ENCODE measurements at regions not wholly inside any gene's neighbourhood (a gene's known extent, or its start where the extent isn't known, plus 50 kb on each side); places are given as distances from the start of the nearest gene placed in this dataset.

DNA sequence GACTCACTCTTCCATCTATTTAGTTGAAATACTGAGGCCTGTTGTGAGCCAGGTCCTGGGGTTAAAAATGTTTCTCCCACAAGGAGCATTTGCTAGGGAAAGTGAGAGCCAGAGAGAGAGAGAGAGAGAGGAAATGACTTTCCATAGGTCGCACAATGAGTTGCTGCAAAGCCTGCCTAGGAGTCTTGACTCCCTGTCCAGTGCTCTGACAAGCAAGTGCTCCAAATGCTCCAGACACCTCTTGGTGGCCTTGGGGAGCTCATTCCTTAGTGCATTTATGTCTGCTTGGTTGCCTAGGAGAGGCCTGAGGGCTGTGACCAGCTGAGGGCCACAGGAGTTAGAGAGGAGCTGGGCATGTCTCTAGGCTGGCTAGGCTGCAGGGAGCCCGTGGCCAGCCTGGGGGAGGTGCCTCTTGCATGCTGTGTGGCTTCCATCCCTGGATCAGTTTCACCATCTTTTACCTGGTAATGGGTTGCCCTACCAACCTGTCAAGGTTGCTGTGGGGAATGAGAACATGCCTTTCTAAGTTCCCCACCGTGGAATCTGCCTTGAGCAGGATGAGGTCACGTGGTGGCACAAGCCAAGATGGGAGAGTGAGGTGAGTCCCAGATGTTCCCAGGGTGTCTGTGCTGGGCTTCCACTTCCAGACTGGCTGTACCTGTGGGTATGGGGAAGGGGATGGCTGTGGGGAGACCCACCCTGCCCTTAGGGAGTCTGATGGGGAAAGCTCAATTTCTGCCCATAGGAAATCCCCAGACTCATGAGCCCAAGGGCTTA lies 105.0 kb downstream of the VEGFA start:
- TF ChIP-seq, protein P1, sequence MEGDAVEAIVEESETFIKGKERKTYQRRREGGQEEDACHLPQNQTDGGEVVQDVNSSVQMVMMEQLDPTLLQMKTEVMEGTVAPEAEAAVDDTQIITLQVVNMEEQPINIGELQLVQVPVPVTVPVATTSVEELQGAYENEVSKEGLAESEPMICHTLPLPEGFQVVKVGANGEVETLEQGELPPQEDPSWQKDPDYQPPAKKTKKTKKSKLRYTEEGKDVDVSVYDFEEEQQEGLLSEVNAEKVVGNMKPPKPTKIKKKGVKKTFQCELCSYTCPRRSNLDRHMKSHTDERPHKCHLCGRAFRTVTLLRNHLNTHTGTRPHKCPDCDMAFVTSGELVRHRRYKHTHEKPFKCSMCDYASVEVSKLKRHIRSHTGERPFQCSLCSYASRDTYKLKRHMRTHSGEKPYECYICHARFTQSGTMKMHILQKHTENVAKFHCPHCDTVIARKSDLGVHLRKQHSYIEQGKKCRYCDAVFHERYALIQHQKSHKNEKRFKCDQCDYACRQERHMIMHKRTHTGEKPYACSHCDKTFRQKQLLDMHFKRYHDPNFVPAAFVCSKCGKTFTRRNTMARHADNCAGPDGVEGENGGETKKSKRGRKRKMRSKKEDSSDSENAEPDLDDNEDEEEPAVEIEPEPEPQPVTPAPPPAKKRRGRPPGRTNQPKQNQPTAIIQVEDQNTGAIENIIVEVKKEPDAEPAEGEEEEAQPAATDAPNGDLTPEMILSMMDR (IDR thresholded peaks at IDR 0.05): no peak
- no peak for TF ChIP-seq EZH2 (IDR thresholded peaks at IDR 0.05; ENCODE audit: borderline replicate concordance, insufficient read depth, low read depth, low read length, poor library complexity, severe bottlenecking)
- Histone ChIP-seq H3K4me2 (replicated peaks; ENCODE audit: low read depth, low read length, poor library complexity, severe bottlenecking) (no peak overlapping the region), H3K27ac (ENCODE audit: low read length in 2 of 2) (no peak overlapping the region), H3K4me1 (ENCODE audit: control insufficient read depth in 2 of 2, insufficient read depth in 2 of 2, low read length in 2 of 2) (no peaks in the 10 kb centered on the region), H3K9ac (ENCODE audit: low read length) (no peak overlapping the region), H3K36me3 (replicated peaks in 1 of 2; ENCODE audit: control extremely low read depth in 1 of 2, control insufficient read depth in 1 of 2, extremely low read depth in 1 of 2, insufficient read depth in 2 of 2, low read length in 1 of 2) (no peaks in the 10 kb centered on the region), H4K20me1 (ENCODE audit: control insufficient read depth, insufficient read depth, low read length, poor library complexity, severe bottlenecking) (no peaks in the 10 kb centered on the region), H3K9me3 (ENCODE audit: control extremely low read depth in 1 of 3, control insufficient read depth in 2 of 3, insufficient read depth in 1 of 3, low read length in 2 of 3) (no peaks in the 10 kb centered on the region), H3K4me3 (ENCODE audit: control extremely low read depth in 1 of 5, extremely low read depth in 1 of 5, insufficient read depth in 1 of 5, low read depth in 2 of 5, low read length in 4 of 5) (no peak overlapping the region), H2AFZ (ENCODE audit: insufficient read depth, low read depth, low read length, poor library complexity, severe bottlenecking) (no peak overlapping the region), H3K79me2 (ENCODE audit: control insufficient read depth, insufficient read depth, low read length) (no peaks in the 10 kb centered on the region), H3K27me3 (replicated peaks in 1 of 4; ENCODE audit: control extremely low read depth in 1 of 4, control insufficient read depth in 3 of 4, insufficient read depth in 4 of 4, low read length in 3 of 4) (no peaks in the 10 kb centered on the region)
- ATAC-seq (ENCODE audit: low read depth) (no peak), DNase-seq (no peak)
- ChIA-PET CTCF (no interaction called here), POLR2A (no interaction called here)
- H3K9me3 Mint-ChIP-seq (ENCODE audit: insufficient read depth): no peaks in the 10 kb centered on the region
- 82% methylated on average over 4 of the region's 4 CpGs for WGBS (ENCODE audit: insufficient coverage)
- intact Hi-C loops (cut with micrococcal nuclease): no loop called here
- no peak overlapping the region for H3K27ac Mint-ChIP-seq
- H3K4me3 Mint-ChIP-seq: no peak overlapping the region
- no peaks in the 10 kb centered on the region for H3K27me3 Mint-ChIP-seq
- H3K4me1 Mint-ChIP-seq: no peaks in the 10 kb centered on the region

DNA sequence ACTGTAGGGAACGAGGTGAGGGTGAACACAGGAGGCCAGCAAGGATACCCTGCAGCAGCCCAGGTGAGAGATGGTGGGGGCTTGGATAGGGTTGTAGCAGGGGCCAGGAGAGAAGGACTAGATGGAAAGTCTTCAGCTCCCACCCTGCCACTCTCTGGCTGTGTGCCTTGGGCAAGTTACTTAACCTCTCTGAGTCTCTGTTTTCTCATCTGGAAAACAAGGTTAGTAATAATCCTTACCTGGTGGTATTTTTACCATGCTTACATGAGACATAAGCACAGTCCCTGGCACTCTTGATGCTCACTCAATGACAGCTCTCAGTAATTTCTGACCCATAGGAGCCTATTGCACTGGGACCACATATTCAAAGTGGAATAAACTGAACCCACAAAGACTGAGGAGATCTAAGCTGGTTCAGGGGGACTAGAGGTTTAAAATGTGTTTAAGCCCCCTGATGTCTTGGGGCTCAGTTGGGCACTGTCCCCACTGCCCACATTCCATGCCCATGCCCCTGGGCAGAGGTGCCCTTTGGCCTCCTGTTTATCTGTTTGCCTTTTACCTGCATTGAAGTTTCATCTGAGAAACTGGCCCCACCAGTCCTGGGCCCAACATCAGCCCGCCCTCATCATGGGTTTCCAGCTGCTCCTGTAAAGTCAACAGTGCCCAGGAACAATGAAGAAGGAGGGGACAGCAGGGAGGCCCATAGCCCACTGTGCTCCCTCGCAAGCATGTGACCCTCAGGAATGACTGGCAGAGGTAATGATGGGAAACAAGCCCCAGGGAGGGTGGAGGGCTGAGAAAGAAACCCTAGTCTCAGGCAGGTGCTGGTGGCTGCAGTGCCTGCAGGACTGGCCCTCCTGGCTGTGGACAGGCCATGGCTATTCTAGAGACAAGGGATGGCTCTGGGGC lies 104.0 kb downstream of the VEGFA start:
- Histone ChIP-seq H3K27ac (ENCODE audit: low read length in 2 of 2) (no peak overlapping the region), H3K4me3 (ENCODE audit: control extremely low read depth in 1 of 5, extremely low read depth in 1 of 5, insufficient read depth in 1 of 5, low read depth in 2 of 5, low read length in 4 of 5) (no peak overlapping the region), H3K27me3 (replicated peaks in 1 of 4; ENCODE audit: control extremely low read depth in 1 of 4, control insufficient read depth in 3 of 4, insufficient read depth in 4 of 4, low read length in 3 of 4) (peaks cover 0 to 3% (median 0%) of the 10 kb centered on the region in 4 experiments), H3K4me2 (replicated peaks; ENCODE audit: low read depth, low read length, poor library complexity, severe bottlenecking) (no peak overlapping the region), H3K4me1 (ENCODE audit: control insufficient read depth in 2 of 2, insufficient read depth in 2 of 2, low read length in 2 of 2) (no peaks in the 10 kb centered on the region), H4K20me1 (ENCODE audit: control insufficient read depth, insufficient read depth, low read length, poor library complexity, severe bottlenecking) (no peaks in the 10 kb centered on the region), H3K9me3 (ENCODE audit: control extremely low read depth in 1 of 3, control insufficient read depth in 2 of 3, insufficient read depth in 1 of 3, low read length in 2 of 3) (no peaks in the 10 kb centered on the region), H3K9ac (ENCODE audit: low read length) (no peak overlapping the region), H3K36me3 (replicated peaks in 1 of 2; ENCODE audit: control extremely low read depth in 1 of 2, control insufficient read depth in 1 of 2, extremely low read depth in 1 of 2, insufficient read depth in 2 of 2, low read length in 1 of 2) (no peaks in the 10 kb centered on the region), H2AFZ (ENCODE audit: insufficient read depth, low read depth, low read length, poor library complexity, severe bottlenecking) (no peak overlapping the region), H3K79me2 (ENCODE audit: control insufficient read depth, insufficient read depth, low read length) (no peaks in the 10 kb centered on the region)
- WGBS (ENCODE audit: insufficient coverage): 90% methylated on average over 3 of the region's 3 CpGs
- ChIA-PET POLR2A (no interaction called here), CTCF (no interaction called here)
- no peak for TF ChIP-seq EZH2 (IDR thresholded peaks at IDR 0.05; ENCODE audit: borderline replicate concordance, insufficient read depth, low read depth, low read length, poor library complexity, severe bottlenecking)
- TF ChIP-seq, protein P1 (IDR thresholded peaks at IDR 0.05): no peak
- Mint-ChIP-seq H3K4me1 (no peaks in the 10 kb centered on the region), H3K9me3 (ENCODE audit: insufficient read depth) (no peaks in the 10 kb centered on the region), H3K27ac (no peak overlapping the region), H3K4me3 (no peak overlapping the region), H3K27me3 (no peaks in the 10 kb centered on the region)
- no peak for ATAC-seq (ENCODE audit: low read depth)
- intact Hi-C loops (cut with micrococcal nuclease): no loop called here
- DNase-seq: no peak

Data from B cell (primary cell).